ENCODE measurements at regions not wholly inside any gene's neighbourhood (a gene's known extent, or its start where the extent isn't known, plus 50 kb on each side); places are given as distances from the start of the nearest gene placed in this dataset.

GRCh38 chr6:153621491-153621890, 417.5 kb upstream of the OPRM1 start:
- no peak for TF ChIP-seq POLR2AphosphoS5 (IDR thresholded peaks at IDR 0.05)
- no peak for TF ChIP-seq CTCF (IDR thresholded peaks at IDR 0.05)
- no peak for TF ChIP-seq POLR2A (IDR thresholded peaks at IDR 0.05)
- TF ChIP-seq EP300 (IDR thresholded peaks at IDR 0.05): no peak
